CD4-positive, alpha-beta T cell (primary cell): ENCODE measurements at regions not wholly inside any gene's neighbourhood (a gene's known extent, or its start where the extent isn't known, plus 50 kb on each side); places are given as distances from the start of the nearest gene placed in this dataset.

Experiments
- ATAC-seq: fragments of 200-7000 bp; cut with Tn5 transposase; one replicate; pipeline ENCODE4 v1.10.0; 2022; ENCODE audit warnings: mild to moderate bottlenecking; ENCODE audit not compliant: poor library complexity
- CTCF ChIA-PET: fragments of 350-600 bp; sonication (Branson Sonifier 250); formaldehyde crosslinking; loops from one replicate; lab custom pipeline; 2021; ENCODE audit warnings: antibody characterized with exemption, inconsistent platforms; lab: Charles Lee
- POLR2A ChIA-PET: fragments of 350-600 bp; sonication (Branson Sonifier 250); formaldehyde crosslinking; loops from one replicate; lab custom pipeline; 2021; ENCODE audit warnings: antibody characterized with exemption, inconsistent platforms; lab: Charles Lee
- DNase-seq, 14 experiments: peaks; one replicate each; pipeline ENCODE4 v3.0.0-alpha.2; 2013 to 2020; ENCODE audit warnings: mixed read lengths in 2 of 14
- H3K27ac ChIP-seq, 2 donors: one replicate each; pipeline versions ENCODE4 v1.5.1 to v1.7.0; 2013; ENCODE audit warnings: low read length in 2 of 2, low read depth in 1 of 2, mild to moderate bottlenecking in 1 of 2
- H3K27me3 ChIP-seq, 2 experiments: 1 replicate in 1 of 2; 2 replicates in 1 of 2; pipeline versions ENCODE4 v1.6.1 to v1.7.0; 2013; ENCODE audit warnings: low read length in 2 of 2, control low read depth in 1 of 2, mild to moderate bottlenecking in 1 of 2, moderate library complexity in 1 of 2; ENCODE audit not compliant: insufficient read depth in 2 of 2, control insufficient read depth in 1 of 2
- H3K36me3 ChIP-seq: one replicate; pipeline ENCODE4 v1.6.1; 2013; ENCODE audit warnings: low read length, control low read depth; ENCODE audit not compliant: insufficient read depth
- H3K4me1 ChIP-seq: one replicate; pipeline ENCODE4 v1.6.1; 2013; ENCODE audit warnings: low read length, control low read depth; ENCODE audit not compliant: insufficient read depth
- H3K4me3 ChIP-seq: one replicate; pipeline ENCODE4 v1.5.1; 2013; ENCODE audit warnings: mild to moderate bottlenecking, low read length, moderate library complexity
- H3K9me3 ChIP-seq, 2 experiments: 1 replicate in 1 of 2; 2 replicates in 1 of 2; pipeline versions ENCODE4 v1.6.1 to v1.7.0; 2013; ENCODE audit warnings: low read length in 2 of 2, mild to moderate bottlenecking in 2 of 2, control low read depth in 1 of 2, moderate library complexity in 1 of 2; ENCODE audit not compliant: control insufficient read depth in 1 of 2, insufficient read depth in 1 of 2
- H3K27ac Mint-ChIP-seq: one replicate; pipeline ENCODE4 v1.8.0; 2020; ENCODE audit warnings: mixed read lengths
- H3K27me3 Mint-ChIP-seq: one replicate; pipeline ENCODE4 v1.8.0; 2021; ENCODE audit warnings: mixed read lengths
- H3K36me3 Mint-ChIP-seq: one replicate; pipeline ENCODE4 v1.8.0; 2021; ENCODE audit warnings: low read depth, mixed read lengths
- H3K4me1 Mint-ChIP-seq: one replicate; pipeline ENCODE4 v1.8.0; 2021; ENCODE audit warnings: low read depth, mixed read lengths
- H3K4me3 Mint-ChIP-seq: one replicate; pipeline ENCODE4 v1.8.0; 2020; ENCODE audit warnings: mild to moderate bottlenecking, mixed read lengths
- H3K9me3 Mint-ChIP-seq: one replicate; pipeline ENCODE4 v1.8.0; 2020; ENCODE audit warnings: mixed read lengths
- CTCF ChIP-seq: fragments of 200-600 bp; IDR thresholded peaks from one replicate; pipeline ENCODE4 v1.8.0; 2022; ENCODE audit warnings: antibody characterized with exemption, mild to moderate bottlenecking
- intact Hi-C, 2 experiments: fragments of 100-400 bp; cut with DNase I in 1 of 2; cut with micrococcal nuclease in 1 of 2; formaldehyde crosslinking; loops; one replicate each; pipeline versions ENCODE4 v1.15.1 to v1.9.0; 2023 to 2025; cut with DNase I, micrococcal nuclease

GRCh38 chr1:191675856-191676783 is 482.1 kb upstream of the RGS18 start:
- no peaks in the 10 kb centered on the region for H3K27me3 ChIP-seq
- CTCF ChIA-PET = no interaction called here
- Mint-ChIP-seq H3K4me1 (no peaks in the 10 kb centered on the region), H3K36me3 (no peaks in the 10 kb centered on the region), H3K27ac (no peak overlapping the region), H3K4me3 (no peak overlapping the region), H3K9me3 (peaks cover 6% of the 10 kb centered on the region), H3K27me3 (no peaks in the 10 kb centered on the region)
- TF ChIP-seq CTCF = no peak
- no peak overlapping the region for H3K27ac ChIP-seq
- no peak overlapping the region for H3K4me3 ChIP-seq
- POLR2A ChIA-PET = no interaction called here
- H3K4me1 ChIP-seq = no peaks in the 10 kb centered on the region
- no peak for ATAC-seq
- no peak for DNase-seq
- no peaks in the 10 kb centered on the region for H3K36me3 ChIP-seq
- intact Hi-C loops = no loop called here
- H3K9me3 ChIP-seq = no peaks in the 10 kb centered on the region

GRCh38 chr1:191685669-191686068 is 472.6 kb upstream of the RGS18 start:
- Mint-ChIP-seq H3K4me1 (no peaks in the 10 kb centered on the region), H3K27me3 (no peaks in the 10 kb centered on the region), H3K27ac (no peak overlapping the region), H3K4me3 (no peak overlapping the region), H3K36me3 (no peaks in the 10 kb centered on the region), H3K9me3 (no peaks in the 10 kb centered on the region)
- H3K27ac ChIP-seq = no peak overlapping the region
- DNase-seq (no peak), ATAC-seq (no peak)
- no peaks in the 10 kb centered on the region for H3K27me3 ChIP-seq
- CTCF ChIA-PET = no interaction called here
- no peak for TF ChIP-seq CTCF
- POLR2A ChIA-PET = no interaction called here
- H3K4me3 ChIP-seq = no peak overlapping the region
- H3K4me1 ChIP-seq = no peaks in the 10 kb centered on the region
- no peaks in the 10 kb centered on the region for H3K36me3 ChIP-seq
- H3K9me3 ChIP-seq = no peaks in the 10 kb centered on the region
- intact Hi-C loops = no loop called here

GRCh38 chr1:191687721-191688120 is 470.5 kb upstream of the RGS18 start:
- Histone ChIP-seq H3K27me3 (no peaks in the 10 kb centered on the region), H3K27ac (no peak overlapping the region), H3K36me3 (no peaks in the 10 kb centered on the region), H3K4me3 (no peak overlapping the region), H3K4me1 (no peaks in the 10 kb centered on the region), H3K9me3 (no peaks in the 10 kb centered on the region)
- no peaks in the 10 kb centered on the region for H3K9me3 Mint-ChIP-seq
- ATAC-seq (no peak), DNase-seq (no peak)
- intact Hi-C loops = no loop called here
- POLR2A ChIA-PET = no interaction called here
- CTCF ChIA-PET = no interaction called here
- no peak overlapping the region for H3K4me3 Mint-ChIP-seq
- H3K4me1 Mint-ChIP-seq = no peaks in the 10 kb centered on the region
- H3K27me3 Mint-ChIP-seq = no peaks in the 10 kb centered on the region
- no peak for TF ChIP-seq CTCF
- H3K36me3 Mint-ChIP-seq = no peaks in the 10 kb centered on the region
- no peak overlapping the region for H3K27ac Mint-ChIP-seq
